ENCODE measurements at regions not wholly inside any gene's neighbourhood (a gene's known extent, or its start where the extent isn't known, plus 50 kb on each side); places are given as distances from the start of the nearest gene placed in this dataset.
"Not testable (repeated sequence)": the region's sequence is repeated elsewhere in the genome, so short reads cannot be mapped to it uniquely, and the experiment has no call there.

DNA sequence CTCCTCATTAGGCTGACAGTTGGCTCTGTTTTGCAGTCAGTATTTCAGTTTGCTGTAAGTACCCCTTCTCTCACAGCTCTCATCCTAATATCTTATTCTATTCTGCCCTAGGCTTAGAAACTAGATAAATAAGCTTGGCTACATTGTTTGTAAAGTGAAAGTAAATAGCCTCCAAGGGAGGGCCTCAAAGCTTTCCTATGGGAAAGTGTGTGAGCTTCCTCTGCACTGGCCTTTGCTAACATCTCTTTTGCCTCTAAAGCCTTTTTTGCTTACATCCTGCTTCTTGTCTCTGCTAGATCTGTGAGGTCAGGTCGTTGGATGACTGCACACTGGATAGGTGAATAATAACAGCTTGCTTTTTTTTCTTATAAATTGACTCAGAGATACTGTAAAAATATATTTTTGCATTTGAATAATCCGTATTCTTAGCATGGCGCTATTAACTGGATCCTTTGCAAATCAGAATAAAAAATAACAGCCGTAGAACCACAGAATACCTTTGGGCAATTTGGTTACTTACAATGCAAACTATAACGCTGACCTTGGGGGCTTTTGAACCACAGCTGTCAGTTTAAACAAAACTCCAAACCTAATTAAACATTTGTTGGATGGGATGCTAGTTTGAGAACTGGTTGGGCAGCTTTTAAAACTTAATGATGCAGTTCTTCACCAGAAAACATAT is 55.1 kb downstream of the TTC6 start:
- intact Hi-C loops (cut with micrococcal nuclease) = no loop called here
- H3K27me3 Mint-ChIP-seq = no peaks in the 10 kb centered on the region
- no peak overlapping the region for H3K4me3 Mint-ChIP-seq
- H3K27ac Mint-ChIP-seq = no peak overlapping the region
- no peaks in the 10 kb centered on the region for H3K36me3 Mint-ChIP-seq (ENCODE audit: low read depth)
- H3K4me1 Mint-ChIP-seq (ENCODE audit: low read depth) = no peaks in the 10 kb centered on the region
- H3K9me3 Mint-ChIP-seq = no peaks in the 10 kb centered on the region

- H3K4me3 Mint-ChIP-seq = no peak overlapping the region
- H3K27me3 Mint-ChIP-seq = no peaks in the 10 kb centered on the region
- no peaks in the 10 kb centered on the region for H3K4me1 Mint-ChIP-seq (ENCODE audit: low read depth)
- intact Hi-C loops (cut with micrococcal nuclease) = no loop called here
- H3K36me3 Mint-ChIP-seq (ENCODE audit: low read depth) = no peaks in the 10 kb centered on the region
- no peak overlapping the region for H3K27ac Mint-ChIP-seq
- H3K9me3 Mint-ChIP-seq = peaks cover 11% of the 10 kb centered on the region
Observed at GRCh38 chr14:37652042-37652441, 56.6 kb downstream of the TTC6 start.

- Mint-ChIP-seq H3K27ac (no peak overlapping the region), H3K27me3 (no peaks in the 10 kb centered on the region), H3K9me3 (peaks cover 11% of the 10 kb centered on the region), H3K4me3 (no peak overlapping the region), H3K36me3 (ENCODE audit: low read depth) (no peaks in the 10 kb centered on the region), H3K4me1 (ENCODE audit: low read depth) (no peaks in the 10 kb centered on the region)
- intact Hi-C loops (cut with micrococcal nuclease) = no loop called here
Observed at GRCh38 chr14:37655418-37655817, 60.0 kb downstream of the TTC6 start.

DNA sequence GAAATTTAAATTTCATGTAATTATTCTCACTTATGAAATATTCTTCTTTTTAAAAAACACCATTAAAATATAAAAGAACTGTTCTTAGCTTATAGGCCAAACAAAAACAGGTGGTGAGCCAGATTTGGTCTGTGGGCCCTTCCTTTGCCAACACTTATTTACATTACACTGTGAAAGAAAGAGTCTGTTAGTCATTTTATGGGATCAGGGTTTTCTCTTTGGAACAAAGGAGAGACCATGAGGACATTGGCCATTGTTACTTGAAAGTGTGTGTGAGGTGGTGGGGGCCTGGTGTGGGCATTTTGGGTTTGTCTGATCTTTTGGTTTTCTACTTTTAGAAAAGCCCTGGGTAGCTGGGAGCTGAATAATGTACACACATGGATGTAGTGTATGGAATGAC is 62.7 kb downstream of the TTC6 start:
- H3K4me3 Mint-ChIP-seq = no peak overlapping the region
- peaks cover 30% of the 10 kb centered on the region for H3K9me3 Mint-ChIP-seq
- intact Hi-C loops (cut with micrococcal nuclease) = no loop called here
- H3K27me3 Mint-ChIP-seq = no peaks in the 10 kb centered on the region
- no peaks in the 10 kb centered on the region for H3K4me1 Mint-ChIP-seq (ENCODE audit: low read depth)
- no peaks in the 10 kb centered on the region for H3K36me3 Mint-ChIP-seq (ENCODE audit: low read depth)
- no peak overlapping the region for H3K27ac Mint-ChIP-seq

DNA sequence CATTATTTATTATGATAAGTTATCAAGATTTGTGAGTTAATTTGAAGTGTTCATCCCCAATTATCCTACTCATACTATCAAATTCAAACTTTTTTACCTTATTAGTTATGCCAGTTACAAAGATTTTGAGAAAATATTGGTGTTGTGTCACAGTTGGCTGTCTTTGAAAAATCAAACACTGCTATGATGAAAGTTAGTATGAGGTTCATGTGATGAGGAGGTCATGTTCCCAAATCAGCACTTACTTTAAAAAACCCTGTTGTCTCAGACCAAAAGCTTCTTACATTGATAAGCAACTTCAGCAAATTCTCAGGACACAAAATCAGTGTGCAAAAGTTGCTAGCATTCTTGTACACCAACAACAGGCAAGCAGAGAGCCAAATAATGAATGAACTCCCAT is 68.1 kb downstream of the TTC6 start:
- Mint-ChIP-seq H3K36me3 (ENCODE audit: low read depth) (no peaks in the 10 kb centered on the region), H3K27ac (no peak overlapping the region), H3K4me1 (ENCODE audit: low read depth) (no peaks in the 10 kb centered on the region), H3K4me3 (no peak overlapping the region), H3K9me3 (peaks cover 22% of the 10 kb centered on the region), H3K27me3 (no peaks in the 10 kb centered on the region)
- intact Hi-C loops (cut with micrococcal nuclease) = no loop called here

DNA sequence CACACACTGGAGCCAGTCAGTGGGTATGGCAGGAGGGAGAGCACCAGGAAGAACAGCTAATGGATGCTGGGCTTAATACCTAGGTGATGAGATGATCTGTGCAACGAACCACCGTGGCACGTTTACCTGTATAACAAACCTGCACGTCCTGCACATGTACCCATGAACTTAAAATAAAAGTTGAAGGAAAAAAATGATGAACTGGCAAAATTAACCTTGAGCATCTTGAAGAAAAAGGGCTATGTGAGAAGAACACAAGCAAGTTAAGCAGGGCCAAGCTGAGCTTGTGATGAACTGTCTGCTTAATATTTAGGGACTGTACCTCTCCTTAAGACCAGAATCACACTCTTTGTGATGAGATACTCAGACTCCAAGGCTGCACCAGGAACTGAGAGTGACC is 70.0 kb downstream of the TTC6 start:
- intact Hi-C loops (cut with micrococcal nuclease) = no loop called here

DNA sequence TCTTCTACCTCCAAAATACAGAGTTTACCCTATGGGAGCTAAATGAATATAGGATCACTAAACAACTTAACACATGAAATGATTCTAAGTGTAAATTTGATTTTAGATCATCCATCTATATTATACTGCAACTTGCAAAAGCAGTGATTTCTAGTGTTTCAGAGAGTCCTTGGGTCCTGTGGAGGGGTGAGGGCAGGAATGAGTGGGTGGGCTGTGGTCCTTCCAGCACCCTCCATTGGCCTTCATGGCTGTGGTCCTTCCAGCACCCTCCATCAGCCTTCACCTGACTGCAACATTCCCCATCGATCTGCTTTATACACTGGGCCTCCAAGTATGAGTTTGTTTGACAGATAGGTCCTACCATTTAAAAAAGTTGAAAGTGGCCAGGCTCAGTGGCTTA is 70.5 kb downstream of the TTC6 start:
- Mint-ChIP-seq H3K9me3 (peaks cover 22% of the 10 kb centered on the region), H3K27me3 (no peaks in the 10 kb centered on the region), H3K4me3 (no peak overlapping the region)

More for the DNA sequence above, 70.0 kb downstream of the TTC6 start:
- Mint-ChIP-seq H3K4me3 (no peak overlapping the region), H3K9me3 (peaks cover 22% of the 10 kb centered on the region), H3K27me3 (no peaks in the 10 kb centered on the region), H3K4me1 (ENCODE audit: low read depth) (no peaks in the 10 kb centered on the region), H3K27ac (no peak overlapping the region), H3K36me3 (ENCODE audit: low read depth) (no peaks in the 10 kb centered on the region)

GRCh38 chr14:37668646-37669045 is 73.2 kb downstream of the TTC6 start:
- H3K27me3 Mint-ChIP-seq = no peaks in the 10 kb centered on the region
- H3K27ac Mint-ChIP-seq = no peak overlapping the region
- no peaks in the 10 kb centered on the region for H3K4me1 Mint-ChIP-seq (ENCODE audit: low read depth)
- no peaks in the 10 kb centered on the region for H3K36me3 Mint-ChIP-seq (ENCODE audit: low read depth)
- H3K4me3 Mint-ChIP-seq = no peak overlapping the region
- H3K9me3 Mint-ChIP-seq = no peaks in the 10 kb centered on the region
- intact Hi-C loops (cut with micrococcal nuclease) = no loop called here

More for the DNA sequence above, 70.5 kb downstream of the TTC6 start:
- Mint-ChIP-seq H3K27ac (no peak overlapping the region), H3K4me1 (ENCODE audit: low read depth) (no peaks in the 10 kb centered on the region), H3K36me3 (ENCODE audit: low read depth) (no peaks in the 10 kb centered on the region)
- intact Hi-C loops (cut with micrococcal nuclease) = no loop called here

DNA sequence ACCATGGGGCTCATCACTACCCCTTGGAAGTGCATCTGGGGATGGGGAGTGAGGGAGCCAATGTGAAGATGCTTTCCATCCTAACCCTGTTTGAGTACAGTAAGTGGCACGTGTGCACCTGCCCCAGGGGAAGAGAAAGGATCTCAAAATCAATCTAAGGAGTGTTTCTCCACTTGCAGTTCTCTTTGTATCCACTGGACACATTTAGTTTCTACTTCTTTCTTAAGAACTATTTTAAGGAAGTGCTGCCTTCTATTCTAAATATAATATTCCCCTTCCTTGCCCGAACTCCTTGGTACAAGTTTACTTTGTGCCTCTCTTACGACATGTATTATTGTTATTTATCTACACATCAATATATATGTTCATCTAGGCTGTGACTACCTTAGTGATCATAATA is 73.8 kb downstream of the TTC6 start:
- H3K36me3 Mint-ChIP-seq (ENCODE audit: low read depth) = no peaks in the 10 kb centered on the region
- H3K9me3 Mint-ChIP-seq = no peaks in the 10 kb centered on the region
- H3K27ac Mint-ChIP-seq = no peak overlapping the region
- no peaks in the 10 kb centered on the region for H3K4me1 Mint-ChIP-seq (ENCODE audit: low read depth)
- no peak overlapping the region for H3K4me3 Mint-ChIP-seq
- intact Hi-C loops (cut with micrococcal nuclease) = no loop called here
- no peaks in the 10 kb centered on the region for H3K27me3 Mint-ChIP-seq

DNA sequence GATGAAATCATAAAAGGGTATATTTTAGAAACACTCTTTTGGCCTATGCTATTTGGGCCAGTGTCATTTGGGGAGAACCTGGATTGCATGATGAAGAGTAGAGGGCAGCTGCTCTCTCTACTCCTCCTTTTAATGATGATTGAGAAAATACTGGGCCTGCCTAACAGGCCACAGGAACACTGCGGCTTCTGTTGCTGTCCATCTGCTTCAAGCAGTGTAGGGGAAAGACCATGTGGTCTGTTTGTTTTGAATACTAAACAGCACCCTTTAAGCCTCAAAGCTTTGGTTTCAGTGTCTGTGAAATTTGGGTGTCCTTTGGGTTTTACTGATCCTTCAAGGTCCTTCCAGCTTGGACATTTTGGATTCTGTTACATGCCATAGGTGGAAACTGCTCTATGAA is 78.0 kb downstream of the TTC6 start:
- Mint-ChIP-seq H3K9me3 (no peaks in the 10 kb centered on the region), H3K27ac (no peak overlapping the region), H3K4me3 (no peak overlapping the region), H3K4me1 (ENCODE audit: low read depth) (no peaks in the 10 kb centered on the region), H3K27me3 (no peaks in the 10 kb centered on the region), H3K36me3 (ENCODE audit: low read depth) (no peaks in the 10 kb centered on the region)
- intact Hi-C loops (cut with micrococcal nuclease) = no loop called here

- no peak overlapping the region for H3K27ac Mint-ChIP-seq
- H3K4me3 Mint-ChIP-seq = no peak overlapping the region
- no peaks in the 10 kb centered on the region for H3K36me3 Mint-ChIP-seq (ENCODE audit: low read depth)
- H3K27me3 Mint-ChIP-seq = no peaks in the 10 kb centered on the region
- intact Hi-C loops (cut with micrococcal nuclease) = no loop called here
- H3K4me1 Mint-ChIP-seq (ENCODE audit: low read depth) = no peaks in the 10 kb centered on the region
- no peaks in the 10 kb centered on the region for H3K9me3 Mint-ChIP-seq
Observed at GRCh38 chr14:37678916-37679315, 83.5 kb downstream of the TTC6 start.

- Mint-ChIP-seq H3K9me3 (peaks cover 2% of the 10 kb centered on the region), H3K36me3 (ENCODE audit: low read depth) (no peaks in the 10 kb centered on the region), H3K27me3 (no peaks in the 10 kb centered on the region), H3K4me3 (no peak overlapping the region), H3K4me1 (ENCODE audit: low read depth) (no peaks in the 10 kb centered on the region), H3K27ac (no peak overlapping the region)
- intact Hi-C loops (cut with micrococcal nuclease) = no loop called here
Observed at GRCh38 chr14:37681486-37681885, 86.1 kb downstream of the TTC6 start.

GRCh38 chr14:37692680-37693079 is 97.3 kb downstream of the TTC6 start:
- H3K9me3 Mint-ChIP-seq = peaks cover 43% of the 10 kb centered on the region
- H3K36me3 Mint-ChIP-seq (ENCODE audit: low read depth); intact Hi-C loops (cut with micrococcal nuclease); H3K4me1 Mint-ChIP-seq (ENCODE audit: low read depth); H3K27ac Mint-ChIP-seq; H3K27me3 Mint-ChIP-seq; H3K4me3 Mint-ChIP-seq: not testable (repeated sequence)

GRCh38 chr14:37693420-37693819 is 98.0 kb downstream of the TTC6 start:
- H3K4me3 Mint-ChIP-seq; H3K4me1 Mint-ChIP-seq (ENCODE audit: low read depth); H3K27me3 Mint-ChIP-seq; intact Hi-C loops (cut with micrococcal nuclease); H3K36me3 Mint-ChIP-seq (ENCODE audit: low read depth); H3K27ac Mint-ChIP-seq: not testable (repeated sequence)
- peaks cover 36% of the 10 kb centered on the region for H3K9me3 Mint-ChIP-seq

GRCh38 chr14:37695866-37696265 is 100.4 kb downstream of the TTC6 start:
- H3K36me3 Mint-ChIP-seq (ENCODE audit: low read depth) = no peaks in the 10 kb centered on the region
- no peak overlapping the region for H3K27ac Mint-ChIP-seq
- intact Hi-C loops (cut with micrococcal nuclease) = no loop called here
- H3K27me3 Mint-ChIP-seq = no peaks in the 10 kb centered on the region
- no peak overlapping the region for H3K4me3 Mint-ChIP-seq
- H3K4me1 Mint-ChIP-seq (ENCODE audit: low read depth) = no peaks in the 10 kb centered on the region
- H3K9me3 Mint-ChIP-seq = peaks cover 26% of the 10 kb centered on the region
